ENCODE measurements at regions not wholly inside any gene's neighbourhood (a gene's known extent, or its start where the extent isn't known, plus 50 kb on each side); places are given as distances from the start of the nearest gene placed in this dataset.

- ATAC-seq, result no peak
- H3K9me2 ChIP-seq (ENCODE audit: insufficient read depth), result no peaks in the 10 kb centered on the region
- no peaks in the 10 kb centered on the region for H3K79me2 ChIP-seq (replicated peaks; ENCODE audit: insufficient read depth)
- TF ChIP-seq ETS1 (IDR thresholded peaks at IDR 0.05) (no peak), CTCF (conservative IDR thresholded peaks at IDR 0.05; ENCODE audit: low read depth in 2 of 2) (no peak), STAT1 (IDR thresholded peaks at IDR 0.05; ENCODE audit: unreplicated experiment) (no peak), JUNB (IDR thresholded peaks at IDR 0.05; ENCODE audit: unreplicated experiment) (no peak), EZH2 (IDR thresholded peaks at IDR 0.05; ENCODE audit: low read depth, unreplicated experiment) (no peak), ZNF331 (CRISPR knock-in tag; IDR thresholded peaks at IDR 0.05; ENCODE audit: low read depth) (no peak), REST (IDR thresholded peaks at IDR 0.05; ENCODE audit: unreplicated experiment) (no peak), NANOG (IDR thresholded peaks at IDR 0.05; ENCODE audit: borderline replicate concordance) (no peak), ZNF114 (CRISPR knock-in tag; IDR thresholded peaks at IDR 0.05) (no peak), EZH2phosphoT487 (IDR thresholded peaks at IDR 0.05; ENCODE audit: unreplicated experiment) (no peak), CREB1 (CRISPR knock-in tag; IDR thresholded peaks at IDR 0.05; ENCODE audit: low read depth) (no peak), ZNF462 (CRISPR knock-in tag; IDR thresholded peaks at IDR 0.05) (no peak), POLR2AphosphoS5 (IDR thresholded peaks at IDR 0.05; ENCODE audit: low read depth) (no peak)
- DNase-seq (ENCODE audit: low spot score), result no peak
- H3K27me3 ChIP-seq (ENCODE audit: insufficient read depth), result no peaks in the 10 kb centered on the region
- no peaks in the 10 kb centered on the region for H3K9me3 Mint-ChIP-seq
- no peak overlapping the region for H3K4me3 Mint-ChIP-seq
- no peak overlapping the region for H2AFZ ChIP-seq
- no peak overlapping the region for H3K4me3 ChIP-seq
- peaks cover 3% of the 10 kb centered on the region; the same call in 2 of the 3 replicates for H3K4me1 Mint-ChIP-seq
- H3K36me3 ChIP-seq (ENCODE audit: insufficient read depth), result no peaks in the 10 kb centered on the region
- H3K27me3 Mint-ChIP-seq (ENCODE audit: insufficient read depth, low read depth, poor library complexity), result peaks cover 2% of the 10 kb centered on the region
- H3K27ac Mint-ChIP-seq, result no peak overlapping the region
- H4K20me1 ChIP-seq (replicated peaks; ENCODE audit: insufficient read depth), result no peaks in the 10 kb centered on the region
- no peak overlapping the region for H3K27ac ChIP-seq (ENCODE audit: low read depth)
- H3K36me3 Mint-ChIP-seq (ENCODE audit: low read depth), result no peaks in the 10 kb centered on the region
- no peaks in the 10 kb centered on the region for H3F3A ChIP-seq (replicated peaks; ENCODE audit: low read depth)
- H3K4me1 ChIP-seq (ENCODE audit: insufficient read depth), result no peaks in the 10 kb centered on the region
- no peak overlapping the region for H3K4me2 ChIP-seq
These were observed 429.2 kb upstream of the EEF2KMT start for GRCh38 chr16:5526826-5527225.
